H1 (cell line): ENCODE measurements at regions not wholly inside any gene's neighbourhood (a gene's known extent, or its start where the extent isn't known, plus 50 kb on each side); places are given as distances from the start of the nearest gene placed in this dataset.

Experiments
- CTCF ChIA-PET: fragments of 300-600 bp; sonication (Branson Sonifier 250); formaldehyde crosslinking; loops from one replicate; lab custom pipeline; 2021; ENCODE audit not compliant: partially characterized antibody; lab: Charles Lee
- POLR2A ChIA-PET: fragments of 300-600 bp; sonication (Branson Sonifier 250); formaldehyde crosslinking; loops from one replicate; lab custom pipeline; 2021; ENCODE audit warnings: inconsistent platforms; ENCODE audit not compliant: partially characterized antibody; lab: Charles Lee
- DNase-seq, 2 experiments: peaks; one replicate each; pipeline versions ENCODE4 v3.0.0 to v3.0.0-alpha.2; 2010 to 2022; ENCODE audit warnings: low spot score in 2 of 2, low read depth in 1 of 2, mixed read lengths in 1 of 2
- FAIRE-seq: peaks from 2 replicates; lab custom pipeline; 2011; peaks lifted over from hg19 to GRCh38; lab: Jason Lieb, UNC
- H2AFZ ChIP-seq: 2 replicates; pipeline ENCODE4 v1.8.1; 2012; ENCODE audit warnings: low read length, inconsistent platforms
- H2AK5ac ChIP-seq: 2 replicates; pipeline ENCODE4 v1.6.1; 2013; ENCODE audit warnings: low read depth, low read length
- H2BK120ac ChIP-seq: replicated peaks from 2 replicates; pipeline ENCODE3; 2013; ENCODE audit warnings: low read depth, low read length, inconsistent platforms
- H2BK12ac ChIP-seq: 2 replicates; pipeline ENCODE4 v1.6.1; 2013; ENCODE audit warnings: low read depth, low read length
- H2BK15ac ChIP-seq: 2 replicates; pipeline ENCODE4 v1.6.1; 2013; ENCODE audit warnings: low read length
- H2BK20ac ChIP-seq: 2 replicates; pipeline ENCODE4 v1.6.1; 2013; ENCODE audit warnings: low read length
- H2BK5ac ChIP-seq: 2 replicates; pipeline ENCODE4 v1.6.1; 2013; ENCODE audit warnings: low read depth, low read length
- H3K14ac ChIP-seq: 2 replicates; pipeline ENCODE4 v1.6.1; 2013; ENCODE audit warnings: inconsistent platforms; ENCODE audit not compliant: insufficient read length
- H3K18ac ChIP-seq: 2 replicates; pipeline ENCODE4 v1.6.1; 2013; ENCODE audit warnings: low read length; ENCODE audit errors: extremely low read depth
- H3K23ac ChIP-seq: 2 replicates; pipeline ENCODE4 v1.6.1; 2013; ENCODE audit warnings: inconsistent platforms; ENCODE audit not compliant: insufficient read length
- H3K23me2 ChIP-seq: 2 replicates; pipeline ENCODE4 v1.6.1; 2013; ENCODE audit warnings: low read depth, low read length
- H3K27ac ChIP-seq: 2 replicates; pipeline ENCODE4 v1.6.1; 2011; ENCODE audit warnings: low read depth, low read length, inconsistent platforms
- H3K27me3 ChIP-seq, 4 experiments: replicated peaks in 1 of 4; 1 replicate in 1 of 4; 2 replicates in 3 of 4; pipeline versions ENCODE4 v1.6.1 to v1.8.1; 2011 to 2013; ENCODE audit warnings: low read length in 3 of 4, mild to moderate bottlenecking in 3 of 4, inconsistent platforms in 2 of 4, mixed read lengths in 2 of 4, moderate library complexity in 1 of 4; ENCODE audit not compliant: control insufficient read depth in 3 of 4, insufficient read depth in 3 of 4; ENCODE audit errors: extremely low read depth in 1 of 4
- H3K36me3 ChIP-seq, 4 experiments: 2 replicates each; pipeline versions ENCODE4 v1.6.1 to v1.8.1; 2011 to 2013; ENCODE audit warnings: mild to moderate bottlenecking in 4 of 4, low read length in 3 of 4, moderate library complexity in 2 of 4, control low read depth in 1 of 4, inconsistent platforms in 1 of 4; ENCODE audit not compliant: insufficient read depth in 4 of 4, control insufficient read depth in 2 of 4
- H3K4ac ChIP-seq: replicated peaks from 2 replicates; pipeline ENCODE3; 2013; ENCODE audit warnings: low read length, low read depth, mixed read lengths, inconsistent platforms; ENCODE audit not compliant: insufficient read length
- H3K4me1 ChIP-seq, 4 experiments: replicated peaks in 1 of 4; 1 replicate in 1 of 4; 2 replicates in 3 of 4; pipeline versions ENCODE4 v1.6.1 to v1.8.1; 2011 to 2013; ENCODE audit warnings: low read length in 3 of 4, inconsistent platforms in 2 of 4, mixed read lengths in 1 of 4; ENCODE audit not compliant: insufficient read depth in 4 of 4, control insufficient read depth in 3 of 4
- H3K4me2 ChIP-seq, 2 experiments: 2 replicates each; pipeline versions ENCODE4 v1.6.1 to v1.8.1; 2011 to 2013; ENCODE audit warnings: low read depth in 2 of 2, low read length in 2 of 2, control low read depth in 1 of 2, inconsistent platforms in 1 of 2, mild to moderate bottlenecking in 1 of 2; ENCODE audit not compliant: insufficient read depth in 1 of 2
- H3K4me3 ChIP-seq, 4 experiments: fragments of 200-600, 300-600 bp in 1 of 4; sonication (generic), shearing (Covaris generic), sonication (Bioruptor Twin) in 1 of 4; 2 replicates each; pipeline versions ENCODE4 v1.5.1 to v1.8.1; 2011 to 2016; ENCODE audit warnings: low read length in 4 of 4, low read depth in 3 of 4, control low read depth in 2 of 4, inconsistent platforms in 2 of 4, mild to moderate bottlenecking in 2 of 4, mixed read lengths in 1 of 4, moderate library complexity in 1 of 4; ENCODE audit not compliant: insufficient read depth in 2 of 4; ENCODE audit errors: extremely low read depth in 1 of 4
- H3K56ac ChIP-seq: replicated peaks from 2 replicates; pipeline ENCODE3; 2013; ENCODE audit warnings: low read depth, mild to moderate bottlenecking, mixed read lengths, low read length, inconsistent platforms; ENCODE audit not compliant: insufficient read length
- H3K79me1 ChIP-seq: 2 replicates; pipeline ENCODE4 v1.6.1; 2013; ENCODE audit warnings: low read depth, low read length, control low read depth
- H3K79me2 ChIP-seq, 2 experiments: 2 replicates each; pipeline versions ENCODE4 v1.6.1 to v1.8.1; 2012 to 2013; ENCODE audit warnings: low read length in 2 of 2, mild to moderate bottlenecking in 2 of 2, inconsistent platforms in 1 of 2; ENCODE audit not compliant: insufficient read depth in 2 of 2, control insufficient read depth in 1 of 2
- H3K9ac ChIP-seq, 4 experiments: replicated peaks in 1 of 4; 1 replicate in 1 of 4; 2 replicates in 3 of 4; pipeline versions ENCODE4 v1.6.1 to v1.8.1; 2011 to 2013; ENCODE audit warnings: low read depth in 3 of 4, low read length in 3 of 4, control low read depth in 2 of 4, mild to moderate bottlenecking in 2 of 4, moderate library complexity in 2 of 4, inconsistent platforms in 1 of 4; ENCODE audit errors: extremely low read depth in 1 of 4
- H3K9me3 ChIP-seq, 2 experiments: 2 replicates each; pipeline versions ENCODE4 v1.6.1 to v1.8.1; 2012 to 2013; ENCODE audit warnings: mild to moderate bottlenecking in 2 of 2, moderate library complexity in 2 of 2, control low read depth in 1 of 2, inconsistent platforms in 1 of 2, low read depth in 1 of 2, low read length in 1 of 2, mixed read lengths in 1 of 2; ENCODE audit not compliant: insufficient read depth in 2 of 2
- H4K20me1 ChIP-seq, 2 experiments: replicated peaks in 1 of 2; 2 replicates each; pipeline versions ENCODE3 to v1.8.1; 2011 to 2013; ENCODE audit warnings: inconsistent platforms in 2 of 2, low read length in 2 of 2, mild to moderate bottlenecking in 1 of 2; ENCODE audit not compliant: insufficient read depth in 2 of 2, control insufficient read depth in 1 of 2
- H4K5ac ChIP-seq: 2 replicates; pipeline ENCODE4 v1.6.1; 2013; ENCODE audit warnings: low read length, low read depth, mixed read lengths, inconsistent platforms; ENCODE audit not compliant: insufficient read length
- H4K8ac ChIP-seq: 2 replicates; pipeline ENCODE4 v1.8.0; 2013; ENCODE audit warnings: mild to moderate bottlenecking, moderate library complexity, low read length, inconsistent platforms; ENCODE audit not compliant: insufficient read depth; ENCODE audit errors: extremely low read depth
- H4K91ac ChIP-seq: replicated peaks from 2 replicates; pipeline ENCODE3; 2013; ENCODE audit warnings: low read length, mixed read lengths, inconsistent platforms; ENCODE audit not compliant: insufficient read length
- ATF3 ChIP-seq: IDR thresholded peaks from 2 replicates; pipeline ENCODE4 v1.6.1; 2011; ENCODE audit warnings: low read depth, mild to moderate bottlenecking, low read length; ENCODE audit not compliant: insufficient read depth
- EZH2 ChIP-seq: fragments of 200-600 bp; sonication (generic); IDR thresholded peaks from 2 replicates; pipeline ENCODE4 v1.7.1; 2012; ENCODE audit warnings: low read depth, mild to moderate bottlenecking, moderate library complexity, low read length, inconsistent platforms; ENCODE audit not compliant: severe bottlenecking
- KDM4A ChIP-seq: IDR thresholded peaks from one replicate; pipeline ENCODE4 v1.7.1; 2012; ENCODE audit warnings: low read depth, mild to moderate bottlenecking, moderate library complexity, low read length, inconsistent platforms; ENCODE audit not compliant: severe bottlenecking
- POLR2AphosphoS5 ChIP-seq: IDR thresholded peaks from 2 replicates; pipeline ENCODE4 v1.6.1; 2011; ENCODE audit warnings: low read depth, low read length
- RXRA ChIP-seq: IDR thresholded peaks from 2 replicates; pipeline ENCODE4 v1.6.1; 2011; ENCODE audit warnings: low read depth, mild to moderate bottlenecking, low read length, moderate library complexity; ENCODE audit not compliant: insufficient read depth
- SAP30 ChIP-seq: fragments of 300-600 bp; sonication (generic); IDR thresholded peaks from 2 replicates; pipeline ENCODE4 v1.7.1; 2012; ENCODE audit warnings: low read length, moderate library complexity, mild to moderate bottlenecking, inconsistent platforms; ENCODE audit not compliant: insufficient read depth, insufficient replicate concordance
- SP1 ChIP-seq: IDR thresholded peaks from 2 replicates; pipeline ENCODE4 v1.6.1; 2011; ENCODE audit warnings: low read depth, low read length
- TAF1 ChIP-seq: IDR thresholded peaks from 2 replicates; pipeline ENCODE4 v1.6.1; 2011; ENCODE audit warnings: mild to moderate bottlenecking, low read depth, low read length
- WGBS, 2 experiments: shearing (Covaris generic) in 1 of 2; methylation state at CpG; one replicate each; pipeline versions ENCODE4 v1.1.6 to v1.1.7; 2013 to 2015; ENCODE audit warnings: low lambda C conversion rate in 2 of 2, mixed read lengths in 2 of 2, inconsistent platforms in 1 of 2, low coverage in 1 of 2, missing lambda C conversion rate in 1 of 2; ENCODE audit not compliant: insufficient replicate concordance in 2 of 2, insufficient coverage in 1 of 2, insufficient read length in 1 of 2; ENCODE audit errors: extremely low coverage in 1 of 2, missing lambda C conversion rate in 1 of 2; 5-methylcytosine and 5-hydroxymethylcytosine counted together

- Histone ChIP-seq H2AFZ (no peak overlapping the region), H2AK5ac (no peak overlapping the region), H4K8ac (no peak overlapping the region), H3K4me1 (no peaks in the 10 kb centered on the region), H4K20me1 (no peaks in the 10 kb centered on the region), H2BK20ac (no peak overlapping the region), H3K56ac (no peak overlapping the region), H3K4ac (no peak overlapping the region), H3K79me2 (no peaks in the 10 kb centered on the region), H3K18ac (no peak overlapping the region), H3K79me1 (no peaks in the 10 kb centered on the region), H2BK12ac (no peak overlapping the region), H2BK5ac (no peak overlapping the region), H2BK120ac (no peak overlapping the region), H3K4me2 (no peak overlapping the region), H3K14ac (no peak overlapping the region), H3K23me2 (no peaks in the 10 kb centered on the region), H3K4me3 (no peak overlapping the region), H3K9ac (no peak overlapping the region), H4K5ac (no peak overlapping the region), H3K27ac (no peak overlapping the region), H3K23ac (no peak overlapping the region), H3K9me3 (no peaks in the 10 kb centered on the region), H4K91ac (no peak overlapping the region), H2BK15ac (no peak overlapping the region), H3K27me3 (no peaks in the 10 kb centered on the region), H3K36me3 (no peaks in the 10 kb centered on the region)
- DNase-seq (no peak), FAIRE-seq (no peak)
- TF ChIP-seq TAF1 (no peak), SP1 (no peak), RXRA (no peak), KDM4A (no peak), SAP30 (no peak), POLR2AphosphoS5 (no peak), ATF3 (no peak), EZH2 (no peak)
- 89% methylated on average over 1 of the region's 1 CpG; no CpG with 5 or more reads in 1 of the 2 experiments for WGBS, 2 experiments
- ChIA-PET CTCF (interaction anchor here (1.4 kb wide), 1 partner anchor 123 kb away, joined by 5 read pairs; no protein-coding TSS in a partner anchor), POLR2A (no interaction called here)
Measured at GRCh38 chr18:44080054-44080453, 600.6 kb upstream of the SETBP1 start.
